Parathyroid adenoma (tissue), 2 donors: ENCODE measurements at regions not wholly inside any gene's neighbourhood (a gene's known extent, or its start where the extent isn't known, plus 50 kb on each side); places are given as distances from the start of the nearest gene placed in this dataset.

Experiments used
- H2AFZ ChIP-seq: fragments of 300-600 bp; sonication (generic); one replicate; pipeline ENCODE4 v1.7.0; 2017; ENCODE audit warnings: antibody characterized with exemption, mild to moderate bottlenecking
- H3K27ac ChIP-seq: fragments of 300-600 bp; sonication (generic); one replicate; pipeline ENCODE4 v1.7.0; 2017
- H3K27me3 ChIP-seq: fragments of 300-600 bp; sonication (generic); one replicate; pipeline ENCODE4 v1.7.0; 2017; ENCODE audit warnings: low read length; ENCODE audit not compliant: control insufficient read depth, insufficient read depth
- H3K36me3 ChIP-seq: fragments of 300-600 bp; sonication (generic); one replicate; pipeline ENCODE4 v1.7.0; 2017; ENCODE audit warnings: low read length; ENCODE audit not compliant: control insufficient read depth, insufficient read depth
- H3K4me1 ChIP-seq: fragments of 300-600 bp; sonication (generic); one replicate; pipeline ENCODE4 v1.7.0; 2017; ENCODE audit warnings: control low read depth
- H3K4me2 ChIP-seq: fragments of 300-600 bp; sonication (generic); one replicate; pipeline ENCODE4 v1.7.0; 2017; ENCODE audit warnings: low read length
- H3K4me3 ChIP-seq: fragments of 300-600 bp; sonication (generic); one replicate; pipeline ENCODE4 v1.7.0; 2017; ENCODE audit warnings: low read depth, low read length
- H3K79me2 ChIP-seq: fragments of 300-600 bp; sonication (generic); one replicate; pipeline ENCODE4 v1.7.0; 2017; ENCODE audit warnings: control low read depth
- H3K9ac ChIP-seq: fragments of 300-600 bp; sonication (generic); one replicate; pipeline ENCODE4 v1.7.0; 2017; ENCODE audit warnings: mild to moderate bottlenecking
- H3K9me3 ChIP-seq: fragments of 300-600 bp; sonication (generic); one replicate; pipeline ENCODE4 v1.7.0; 2017; ENCODE audit warnings: low read length; ENCODE audit not compliant: control insufficient read depth
- CTCF ChIP-seq: fragments of 300-600 bp; sonication (generic); IDR thresholded peaks from one replicate; pipeline ENCODE4 v1.7.0; 2017; ENCODE audit warnings: antibody characterized with exemption, mild to moderate bottlenecking
- donor health status: primary hyperparathyroidism.

GRCh38 chr2:34838408-34838807, 1239.3 kb upstream of the FAM98A start:
- no peak overlapping the region for H3K4me2 ChIP-seq
- no peak overlapping the region for H3K4me3 ChIP-seq
- no peaks in the 10 kb centered on the region for H3K79me2 ChIP-seq
- no peak for TF ChIP-seq CTCF
- H3K4me1 ChIP-seq: no peaks in the 10 kb centered on the region
- no peaks in the 10 kb centered on the region for H3K36me3 ChIP-seq
- no peak overlapping the region for H2AFZ ChIP-seq
- H3K27ac ChIP-seq: no peak overlapping the region
- no peak overlapping the region for H3K9ac ChIP-seq
- H3K27me3 ChIP-seq: no peaks in the 10 kb centered on the region
- no peaks in the 10 kb centered on the region for H3K9me3 ChIP-seq

DNA sequence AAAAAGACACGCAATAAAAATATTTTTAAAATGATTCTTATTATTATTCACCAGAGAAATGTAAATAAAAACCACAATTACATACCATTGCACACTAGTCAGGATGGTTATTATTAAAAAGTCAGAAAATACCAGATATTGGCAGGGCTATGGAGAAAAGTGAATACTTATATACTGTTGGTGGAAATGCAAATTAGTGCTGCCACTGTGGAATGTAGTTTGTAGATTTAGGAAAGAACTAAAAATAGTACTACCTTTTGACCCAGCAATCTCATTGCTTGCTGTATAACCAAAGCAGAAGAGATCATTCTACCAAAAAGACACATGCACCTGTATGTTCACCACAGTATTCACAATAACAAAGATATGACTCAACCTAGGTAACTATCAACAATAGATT, 1237.3 kb upstream of the FAM98A start:
- H3K4me1 ChIP-seq: no peaks in the 10 kb centered on the region
- H3K27ac ChIP-seq: no peak overlapping the region
- H3K36me3 ChIP-seq: no peaks in the 10 kb centered on the region
- H3K9ac ChIP-seq: no peak overlapping the region
- no peaks in the 10 kb centered on the region for H3K27me3 ChIP-seq
- no peak overlapping the region for H3K4me3 ChIP-seq
- H2AFZ ChIP-seq: no peak overlapping the region
- TF ChIP-seq CTCF: no peak
- H3K79me2 ChIP-seq: no peaks in the 10 kb centered on the region
- no peak overlapping the region for H3K4me2 ChIP-seq
- no peaks in the 10 kb centered on the region for H3K9me3 ChIP-seq

DNA sequence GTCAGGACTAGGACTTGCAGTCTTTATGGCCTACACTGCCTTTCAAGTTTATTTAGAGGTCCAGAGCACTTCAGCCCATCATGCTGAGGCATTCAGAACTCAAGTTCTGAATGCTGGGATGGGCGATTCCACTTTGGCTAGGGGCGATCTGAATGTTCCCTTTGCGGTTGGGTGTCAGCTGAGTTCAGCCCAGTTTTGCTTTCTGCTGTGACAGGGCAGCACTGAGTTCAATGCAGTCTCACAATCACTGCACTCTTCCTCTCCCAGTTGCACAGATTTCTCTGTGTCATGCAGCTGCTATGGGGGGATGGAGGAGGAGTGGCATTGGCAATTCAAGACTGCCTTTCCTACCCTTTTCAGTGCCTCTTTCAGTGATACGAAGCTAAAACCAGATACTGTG, 1232.0 kb upstream of the FAM98A start:
- no peak overlapping the region for H3K4me3 ChIP-seq
- H3K9ac ChIP-seq: no peak overlapping the region
- H2AFZ ChIP-seq: no peak overlapping the region
- TF ChIP-seq CTCF: no peak
- no peaks in the 10 kb centered on the region for H3K9me3 ChIP-seq
- H3K4me1 ChIP-seq: no peaks in the 10 kb centered on the region
- H3K79me2 ChIP-seq: no peaks in the 10 kb centered on the region
- H3K27ac ChIP-seq: no peak overlapping the region
- no peaks in the 10 kb centered on the region for H3K27me3 ChIP-seq
- no peak overlapping the region for H3K4me2 ChIP-seq
- H3K36me3 ChIP-seq: no peaks in the 10 kb centered on the region

DNA sequence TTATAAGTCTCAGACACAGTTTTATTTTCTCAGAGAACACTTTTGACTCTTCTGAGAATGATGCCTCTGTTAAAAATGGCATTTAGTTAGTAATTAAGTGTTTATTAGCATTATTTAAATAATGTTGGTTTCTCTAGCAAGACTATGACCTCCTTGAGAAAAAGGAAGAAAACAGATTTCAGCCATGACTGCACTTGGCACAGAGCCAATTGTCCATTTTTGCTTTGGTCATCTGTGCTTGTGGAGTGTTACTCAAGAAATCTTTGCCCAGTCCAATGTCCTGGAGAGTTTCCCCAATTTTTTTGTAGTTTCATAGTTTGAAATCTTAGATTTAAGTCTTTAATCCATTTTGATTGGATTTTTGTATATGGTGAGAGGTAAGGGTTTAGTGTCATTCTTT, 1229.4 kb upstream of the FAM98A start:
- Histone ChIP-seq H3K79me2 (no peaks in the 10 kb centered on the region), H2AFZ (no peak overlapping the region), H3K4me2 (no peak overlapping the region), H3K9ac (no peak overlapping the region), H3K36me3 (no peaks in the 10 kb centered on the region), H3K27me3 (no peaks in the 10 kb centered on the region), H3K27ac (no peak overlapping the region), H3K9me3 (no peaks in the 10 kb centered on the region), H3K4me3 (no peak overlapping the region), H3K4me1 (no peaks in the 10 kb centered on the region)
- no peak for TF ChIP-seq CTCF

DNA sequence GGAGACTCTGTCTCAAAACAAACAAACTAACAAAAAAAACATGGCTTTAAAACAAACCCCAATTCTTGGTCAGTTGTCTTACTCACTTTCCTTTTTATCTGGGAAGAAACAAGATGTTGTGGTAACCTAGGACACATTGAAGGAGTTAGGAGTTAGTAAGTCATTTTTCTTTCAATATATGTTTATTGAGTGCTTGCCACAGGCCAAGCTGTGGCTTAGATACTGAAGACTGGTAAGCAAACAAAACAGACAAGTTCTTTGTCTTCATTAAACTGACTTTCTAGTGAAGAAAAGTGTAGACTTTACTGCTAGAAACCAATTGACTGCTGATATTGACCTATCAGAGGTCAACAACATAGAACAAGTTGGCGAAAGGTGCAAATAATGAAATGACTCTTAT, 1228.3 kb upstream of the FAM98A start:
- TF ChIP-seq CTCF: no peak
- Histone ChIP-seq H3K79me2 (no peaks in the 10 kb centered on the region), H3K36me3 (no peaks in the 10 kb centered on the region), H3K9ac (no peak overlapping the region), H2AFZ (no peak overlapping the region), H3K9me3 (no peaks in the 10 kb centered on the region), H3K4me2 (no peak overlapping the region), H3K27me3 (no peaks in the 10 kb centered on the region), H3K4me3 (no peak overlapping the region), H3K27ac (no peak overlapping the region), H3K4me1 (no peaks in the 10 kb centered on the region)
